ENCODE measurements at regions not wholly inside any gene's neighbourhood (a gene's known extent, or its start where the extent isn't known, plus 50 kb on each side); places are given as distances from the start of the nearest gene placed in this dataset.

DNA sequence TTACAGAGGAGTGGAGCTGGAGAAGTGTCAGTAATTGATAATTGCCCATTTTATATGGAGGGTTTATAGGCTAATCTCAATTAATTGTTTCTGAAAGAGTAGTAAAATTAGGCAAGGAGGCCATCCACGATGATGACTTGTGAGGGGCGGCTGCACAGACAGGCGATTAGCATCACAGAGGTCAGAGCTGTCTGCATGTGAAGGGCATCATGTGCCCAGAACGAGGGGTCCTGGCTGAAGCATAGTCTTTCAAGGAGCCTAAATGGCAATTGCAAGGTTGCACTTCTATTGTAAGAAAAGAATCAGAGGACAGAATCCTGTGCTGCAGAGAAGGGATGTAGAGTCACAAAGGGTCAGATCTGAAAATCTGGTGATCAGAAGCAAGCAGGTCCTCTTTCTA, 196.6 kb downstream of the EBLN2 start:
- TF ChIP-seq POLR2A (IDR thresholded peaks at IDR 0.05) (no peak), POLR2AphosphoS5 (IDR thresholded peaks at IDR 0.05) (no peak)
- TF ChIP-seq, protein P1, sequence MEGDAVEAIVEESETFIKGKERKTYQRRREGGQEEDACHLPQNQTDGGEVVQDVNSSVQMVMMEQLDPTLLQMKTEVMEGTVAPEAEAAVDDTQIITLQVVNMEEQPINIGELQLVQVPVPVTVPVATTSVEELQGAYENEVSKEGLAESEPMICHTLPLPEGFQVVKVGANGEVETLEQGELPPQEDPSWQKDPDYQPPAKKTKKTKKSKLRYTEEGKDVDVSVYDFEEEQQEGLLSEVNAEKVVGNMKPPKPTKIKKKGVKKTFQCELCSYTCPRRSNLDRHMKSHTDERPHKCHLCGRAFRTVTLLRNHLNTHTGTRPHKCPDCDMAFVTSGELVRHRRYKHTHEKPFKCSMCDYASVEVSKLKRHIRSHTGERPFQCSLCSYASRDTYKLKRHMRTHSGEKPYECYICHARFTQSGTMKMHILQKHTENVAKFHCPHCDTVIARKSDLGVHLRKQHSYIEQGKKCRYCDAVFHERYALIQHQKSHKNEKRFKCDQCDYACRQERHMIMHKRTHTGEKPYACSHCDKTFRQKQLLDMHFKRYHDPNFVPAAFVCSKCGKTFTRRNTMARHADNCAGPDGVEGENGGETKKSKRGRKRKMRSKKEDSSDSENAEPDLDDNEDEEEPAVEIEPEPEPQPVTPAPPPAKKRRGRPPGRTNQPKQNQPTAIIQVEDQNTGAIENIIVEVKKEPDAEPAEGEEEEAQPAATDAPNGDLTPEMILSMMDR (IDR thresholded peaks at IDR 0.05), result no peak

Measured in breast epithelium (tissue), 3 donors.